K562 (cell line): ENCODE measurements at regions not wholly inside any gene's neighbourhood (a gene's known extent, or its start where the extent isn't known, plus 50 kb on each side); places are given as distances from the start of the nearest gene placed in this dataset.

Source experiments
- ATAC-seq: fragments of 200-7000 bp; cut with Tn5 transposase; 3 replicates; pipeline ENCODE4 v1.9.1; 2020; ENCODE audit warnings: moderate library complexity
- BruUV-seq: library from RNA; stranded (reverse); fragments of 400-500 nt; replicated peaks from 2 replicates; lab custom pipeline; 2021; lab: Mats Ljungman, UMichigan
- CTCF ChIA-PET: fragments of 300-600 bp; formaldehyde crosslinking; extraction: SDS; loops from one replicate; lab custom pipeline; 2021; ENCODE audit warnings: low intra/inter-chr PET ratio; lab: Yijun Ruan, JAX
- POLR2A ChIA-PET: fragments of 300-600, 350-650 bp; sonication (Branson Sonifier 250); formaldehyde crosslinking; extraction: SDS; loops from one replicate; lab custom pipeline; 2021; ENCODE audit warnings: antibody characterized with exemption, inconsistent platforms; lab: Yijun Ruan, JAX
- DNase-seq, 4 experiments: peaks; one replicate each; pipeline versions ENCODE4 v3.0.0 to v3.0.0-alpha.2; 2011 to 2018; ENCODE audit warnings: low spot score in 3 of 4, mixed read lengths in 3 of 4; ENCODE audit errors: extremely low read depth in 1 of 4
- FAIRE-seq: peaks from 2 replicates; lab custom pipeline; 2011; peaks lifted over from hg19 to GRCh38; lab: Jason Lieb, UNC
- H2AFZ ChIP-seq: 2 replicates; pipeline ENCODE4 v1.6.0; 2011; ENCODE audit warnings: low read depth, low read length, control low read depth, inconsistent platforms
- H3K27ac ChIP-seq: fragments of 200-600 bp; 3 replicates; pipeline ENCODE4 v1.8.0; 2011; ENCODE audit warnings: low read depth, mild to moderate bottlenecking, control low read depth, inconsistent platforms, low read length, moderate library complexity, mixed read lengths; ENCODE audit errors: extremely low read depth
- H3K27me3 ChIP-seq, 2 experiments: fragments of 300-600 bp in 1 of 2; 2 replicates in 1 of 2; 3 replicates in 1 of 2; pipeline versions ENCODE4 v1.6.0 to v1.8.0; 2011; ENCODE audit warnings: inconsistent platforms in 2 of 2, low read length in 2 of 2, mild to moderate bottlenecking in 1 of 2, mixed read lengths in 1 of 2, moderate library complexity in 1 of 2; ENCODE audit not compliant: control insufficient read depth in 2 of 2, insufficient read depth in 2 of 2
- H3K36me3 ChIP-seq: fragments of 300-600 bp; 3 replicates; pipeline ENCODE4 v1.8.0; 2011; ENCODE audit warnings: mild to moderate bottlenecking, low read length, inconsistent platforms; ENCODE audit not compliant: control insufficient read depth, insufficient read depth
- H3K4me1 ChIP-seq, 2 experiments: fragments of 200-600 bp in 1 of 2; replicated peaks in 1 of 2; 2 replicates in 1 of 2; 3 replicates in 1 of 2; pipeline versions ENCODE4 v1.5.1 to v1.8.0; 2011; ENCODE audit warnings: inconsistent platforms in 2 of 2, low read length in 2 of 2, mild to moderate bottlenecking in 1 of 2, mixed read lengths in 1 of 2, moderate library complexity in 1 of 2; ENCODE audit not compliant: control insufficient read depth in 2 of 2, insufficient read depth in 2 of 2
- H3K4me2 ChIP-seq: 2 replicates; pipeline ENCODE4 v1.6.1; 2011; ENCODE audit warnings: low read length, control low read depth, inconsistent platforms, mixed read lengths; ENCODE audit not compliant: insufficient read depth
- H3K4me3 ChIP-seq: fragments of 200-600 bp; sonication (generic), shearing (Covaris generic); 2 replicates; pipeline ENCODE4 v1.5.1; 2016; ENCODE audit warnings: control low read depth, inconsistent platforms
- H3K79me2 ChIP-seq: fragments of 200-600 bp; 3 replicates; pipeline ENCODE4 v1.8.0; 2011; ENCODE audit warnings: low read length, inconsistent platforms; ENCODE audit not compliant: control insufficient read depth, insufficient read depth
- H3K9ac ChIP-seq, 2 experiments: 2 replicates each; pipeline versions ENCODE4 v1.6.0 to v1.6.1; 2011; ENCODE audit warnings: low read depth in 2 of 2, low read length in 2 of 2, control low read depth in 1 of 2, inconsistent platforms in 1 of 2, mild to moderate bottlenecking in 1 of 2, mixed read lengths in 1 of 2; ENCODE audit not compliant: insufficient read depth in 1 of 2
- H3K9me1 ChIP-seq: one replicate; pipeline ENCODE4 v1.6.0; 2011; ENCODE audit warnings: inconsistent platforms, mild to moderate bottlenecking, low read length, moderate library complexity; ENCODE audit not compliant: control insufficient read depth, insufficient read depth
- H3K9me3 ChIP-seq: replicated peaks from 2 replicates; pipeline ENCODE4 v1.5.1; 2011; ENCODE audit warnings: low read depth, low read length, inconsistent platforms; ENCODE audit not compliant: control insufficient read depth, insufficient read depth
- H4K20me1 ChIP-seq: replicated peaks from 2 replicates; pipeline ENCODE4 v1.6.1; 2011; ENCODE audit warnings: low read length, inconsistent platforms, mixed read lengths; ENCODE audit not compliant: control insufficient read depth, insufficient read depth
- AFF1 ChIP-seq, 2 experiments: fragments of 450-650 bp; IDR thresholded peaks; 2 replicates each; pipeline ENCODE4 v1.6.1; 2018; ENCODE audit warnings: mild to moderate bottlenecking in 2 of 2, low read depth in 1 of 2; ENCODE audit not compliant: partially characterized antibody in 2 of 2
- BRF2 ChIP-seq: IDR thresholded peaks from 3 replicates; pipeline ENCODE4 v1.6.1; 2011; ENCODE audit warnings: borderline replicate concordance, mild to moderate bottlenecking; ENCODE audit not compliant: insufficient read length, insufficient read depth
- CCAR2 ChIP-seq: fragments of 200-400 bp; formaldehyde crosslinking; IDR thresholded peaks from 2 replicates; pipeline ENCODE4 v1.6.1; 2017; ENCODE audit warnings: mild to moderate bottlenecking, low read depth, low read length
- E2F8 ChIP-seq: fragments of 450-650 bp; IDR thresholded peaks from 2 replicates; pipeline ENCODE4 v1.7.1; 2018; ENCODE audit warnings: mild to moderate bottlenecking, low read depth; ENCODE audit not compliant: partially characterized antibody
- FIP1L1 ChIP-seq: fragments of 200-400 bp; formaldehyde crosslinking; IDR thresholded peaks from 2 replicates; pipeline ENCODE4 v1.6.1; 2018; ENCODE audit warnings: mild to moderate bottlenecking, low read depth, low read length; ENCODE audit not compliant: poor library complexity, severe bottlenecking
- IRF1 ChIP-seq: sonication (generic); formaldehyde crosslinking; IDR thresholded peaks from 2 replicates; pipeline ENCODE4 v1.8.0; 2022; ENCODE audit warnings: missing genetic modification reagents, mild to moderate bottlenecking, borderline replicate concordance
- MTA3 ChIP-seq: fragments of 450-650 bp; formaldehyde crosslinking; IDR thresholded peaks from 2 replicates; pipeline ENCODE4 v1.6.1; 2017; ENCODE audit warnings: mild to moderate bottlenecking, borderline replicate concordance
- MXI1 ChIP-seq: IDR thresholded peaks from 2 replicates; pipeline ENCODE4 v1.6.1; 2011; ENCODE audit warnings: low read depth, mild to moderate bottlenecking, improper control_type of control experiment, low read length
- MYBL2 ChIP-seq, 2 experiments: fragments of 450-650 bp in 1 of 2; sonication (generic) in 1 of 2; formaldehyde crosslinking in 1 of 2; IDR thresholded peaks; 2 replicates each; pipeline versions ENCODE4 v1.6.1 to v1.8.1; 2017 to 2022; ENCODE audit warnings: borderline replicate concordance in 1 of 2, inconsistent platforms in 1 of 2, low read depth in 1 of 2, mild to moderate bottlenecking in 1 of 2, missing genetic modification reagents in 1 of 2, moderate library complexity in 1 of 2
- ZBTB1 ChIP-seq: sonication (generic); formaldehyde crosslinking; IDR thresholded peaks from 2 replicates; pipeline ENCODE4 v1.8.1; 2023; ENCODE audit warnings: missing genetic modification reagents, low read depth, mild to moderate bottlenecking, borderline replicate concordance
- ZNF239 ChIP-seq: fragments of 250-450 bp; sonication (Bioruptor Pico); IDR thresholded peaks from 2 replicates; pipeline ENCODE4 v1.4.0; 2020; ENCODE audit warnings: mild to moderate bottlenecking
- WGBS: fragments of 100-300 bp; shearing (Covaris generic); methylation state at CpG from one replicate; pipeline ENCODE4 v1.1.6; 2016; ENCODE audit warnings: low coverage, mixed read lengths; ENCODE audit not compliant: insufficient coverage; ENCODE audit errors: missing lambda C conversion rate; 5-methylcytosine and 5-hydroxymethylcytosine counted together
- in situ Hi-C: fragments of 300-500 bp; cut with MboI; formaldehyde crosslinking; loops from 4 replicates; pipeline ENCODE4 v1.15.0; 2018; ENCODE audit warnings: inconsistent platforms, mixed read lengths
- intact Hi-C: fragments of 100-400 bp; cut with micrococcal nuclease; formaldehyde crosslinking; loops from 2 replicates; pipeline ENCODE4 v1.14.2; 2022

- in situ Hi-C loops = no loop called here
- H4K20me1 ChIP-seq = no peaks in the 10 kb centered on the region
- ATAC-seq (no peak), DNase-seq (no peak), FAIRE-seq (no peak)
- H3K4me2 ChIP-seq = no peak overlapping the region
- no TSS peak for BruUV-seq
- ChIA-PET POLR2A (no interaction called here), CTCF (no interaction called here)
- H3K9me1 ChIP-seq = no peaks in the 10 kb centered on the region
- H3K4me1 ChIP-seq = no peaks in the 10 kb centered on the region
- H3K9me3 ChIP-seq = no peaks in the 10 kb centered on the region; the same call in 1 of the 2 replicates
- 0% methylated on average over 2 of the region's 2 CpGs for WGBS
- H3K79me2 ChIP-seq = no peaks in the 10 kb centered on the region
- no peak overlapping the region for H3K4me3 ChIP-seq
- no peaks in the 10 kb centered on the region; a peak in 1 of 5 replicates for H3K27me3 ChIP-seq
- H3K36me3 ChIP-seq = no peaks in the 10 kb centered on the region
- no peak overlapping the region for H2AFZ ChIP-seq
- H3K27ac ChIP-seq = no peak overlapping the region
- H3K9ac ChIP-seq = no peak overlapping the region
- intact Hi-C loops = no loop called here
- TF ChIP-seq ZNF239 (CRISPR knock-in tag) (no peak), BRF2 (no peak), MXI1 (no peak), IRF1 (no peak), MYBL2 (IDR thresholded peaks at IDR 0.05; ENCODE audit: low read depth) (no peak), MYBL2 (CRISPR knock-in tag; IDR thresholded peaks at IDR 0.05; ENCODE audit: borderline replicate concordance) (no peak), FIP1L1 (no peak), ZBTB1 (CRISPR knock-in tag) (no peak), E2F8 (no peak), AFF1 (IDR thresholded peaks at IDR 0.05; ENCODE audit: low read depth in 1 of 2, partially characterized antibody in 2 of 2) (no peak), CCAR2 (no peak), MTA3 (no peak)
Measured at GRCh38 chr17:13943909-13944308, 125.4 kb upstream of the COX10 start.
